HG03521 (cell line): ENCODE measurements at regions not wholly inside any gene's neighbourhood (a gene's known extent, or its start where the extent isn't known, plus 50 kb on each side); places are given as distances from the start of the nearest gene placed in this dataset.

Experiments
- ATAC-seq: cut with Tn5 transposase; IDR thresholded peaks from one replicate; pipeline ENCODE4 v1.9.1; 2021; ENCODE audit warnings: mild to moderate bottlenecking, moderate library complexity; ENCODE audit not compliant: unreplicated experiment

GRCh38 chr3:28799084-28799483, 450.5 kb upstream of the AZI2 start:
- no peak for ATAC-seq

DNA sequence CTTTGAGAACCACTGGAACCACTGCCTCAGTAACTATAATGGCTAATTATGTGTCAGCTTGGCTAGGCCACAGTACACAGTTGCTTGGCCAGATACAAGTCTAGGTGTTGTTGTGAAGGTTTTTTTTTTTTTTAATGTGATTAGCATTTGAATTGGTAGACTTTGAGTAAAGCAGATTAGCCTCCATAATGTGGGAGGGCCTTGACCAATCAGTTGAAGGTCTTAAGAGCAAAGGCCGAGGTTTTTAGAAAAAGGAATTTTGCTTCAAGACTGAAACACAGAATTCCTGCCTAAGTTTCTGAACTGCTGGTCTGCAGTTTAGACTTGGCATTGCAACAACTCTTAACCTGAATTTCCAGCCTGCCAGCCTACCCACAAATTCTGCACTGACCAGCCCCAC, 451.6 kb upstream of the AZI2 start:
- no peak for ATAC-seq

GRCh38 chr3:28808068-28808467, 459.4 kb upstream of the AZI2 start:
- ATAC-seq, result no peak

- no peak for ATAC-seq
Observed at GRCh38 chr3:28816017-28816416, 464.9 kb upstream of the RBMS3 start.

GRCh38 chr3:28824316-28824715, 456.6 kb upstream of the RBMS3 start:
- no peak for ATAC-seq

DNA sequence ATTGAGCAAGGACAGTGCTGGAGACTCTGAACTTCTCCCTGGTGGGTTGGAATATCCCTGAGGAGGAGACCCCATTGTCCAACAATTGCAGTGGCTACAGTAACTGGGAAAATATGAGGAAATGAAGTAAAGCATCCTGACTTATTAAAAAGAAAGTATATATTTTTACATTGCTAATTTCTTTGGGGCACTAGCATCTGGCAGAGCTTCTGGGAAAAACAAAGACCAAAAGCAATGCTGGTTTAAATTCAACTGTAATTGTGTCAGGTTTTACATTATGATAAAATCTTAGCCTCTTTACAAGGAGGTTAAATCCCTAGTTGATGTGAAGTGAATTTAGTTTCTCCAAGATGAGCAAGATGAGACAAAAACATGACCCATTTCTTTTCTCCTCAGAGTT, 454.0 kb upstream of the RBMS3 start:
- no peak for ATAC-seq

GRCh38 chr3:28835249-28835648, 445.6 kb upstream of the RBMS3 start:
- no peak for ATAC-seq

- no peak for ATAC-seq
Observed at GRCh38 chr3:28835751-28836150, 445.1 kb upstream of the RBMS3 start.

DNA sequence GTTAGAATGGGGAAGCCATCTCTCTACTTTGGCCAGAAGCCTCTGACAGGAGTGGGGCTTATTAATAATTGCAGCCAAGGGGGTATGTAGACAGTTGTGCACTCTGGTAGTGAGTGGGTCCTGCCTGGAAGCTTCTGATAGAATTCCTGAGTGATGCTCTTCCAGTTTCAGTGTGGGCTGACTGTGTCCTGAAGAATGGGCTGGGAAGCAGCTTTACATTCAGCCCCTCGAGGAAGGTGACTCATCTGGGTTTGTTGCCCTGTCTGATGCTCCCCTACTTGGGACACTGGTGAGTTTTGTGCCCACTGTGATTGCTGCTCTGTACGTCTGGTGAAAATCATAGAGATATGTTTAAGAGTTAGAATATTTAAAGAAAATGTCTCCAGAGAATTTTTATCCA, 444.7 kb upstream of the RBMS3 start:
- no peak for ATAC-seq

GRCh38 chr3:28840976-28841376, 439.9 kb upstream of the RBMS3 start:
- peak; percentile 64 for ATAC-seq

- ATAC-seq, result no peak
Observed at GRCh38 chr3:28841441-28841840, 439.4 kb upstream of the RBMS3 start.

DNA sequence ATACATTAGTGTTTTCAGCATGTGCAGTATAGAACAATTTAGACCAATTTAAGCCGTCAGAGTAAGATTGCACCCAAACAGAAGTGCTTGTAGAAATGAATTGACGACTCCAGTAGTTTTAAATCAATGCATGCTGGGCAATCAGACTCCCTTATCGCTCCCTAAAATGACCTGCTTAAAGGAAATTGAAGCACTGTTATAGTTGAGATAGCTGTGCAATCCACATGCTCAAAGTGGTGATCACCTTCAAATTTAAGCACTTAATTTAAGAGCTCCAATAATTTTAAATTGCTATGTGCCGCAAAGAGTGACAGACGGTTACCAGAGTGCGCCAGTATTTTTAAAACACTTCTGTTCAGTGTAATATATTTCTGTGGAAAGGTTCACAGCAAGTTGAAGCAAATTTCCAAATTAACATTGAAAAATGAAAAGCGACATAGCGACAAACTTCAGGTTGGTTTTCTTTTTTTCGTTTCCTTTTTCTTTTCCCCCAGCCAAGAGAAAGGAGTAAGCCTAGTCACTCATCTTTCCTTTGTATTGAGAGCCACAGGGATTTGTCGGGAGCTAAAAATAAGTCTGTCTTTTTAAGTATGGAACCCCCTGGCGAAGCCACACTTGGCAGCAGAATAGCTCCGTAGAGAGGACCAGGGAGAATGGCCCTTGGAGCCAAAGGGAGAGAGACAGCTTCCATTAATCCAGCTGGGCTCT, 436.4 kb upstream of the RBMS3 start:
- ATAC-seq, result no peak

GRCh38 chr3:28845006-28845324, 435.9 kb upstream of the RBMS3 start:
- ATAC-seq, result no peak

DNA sequence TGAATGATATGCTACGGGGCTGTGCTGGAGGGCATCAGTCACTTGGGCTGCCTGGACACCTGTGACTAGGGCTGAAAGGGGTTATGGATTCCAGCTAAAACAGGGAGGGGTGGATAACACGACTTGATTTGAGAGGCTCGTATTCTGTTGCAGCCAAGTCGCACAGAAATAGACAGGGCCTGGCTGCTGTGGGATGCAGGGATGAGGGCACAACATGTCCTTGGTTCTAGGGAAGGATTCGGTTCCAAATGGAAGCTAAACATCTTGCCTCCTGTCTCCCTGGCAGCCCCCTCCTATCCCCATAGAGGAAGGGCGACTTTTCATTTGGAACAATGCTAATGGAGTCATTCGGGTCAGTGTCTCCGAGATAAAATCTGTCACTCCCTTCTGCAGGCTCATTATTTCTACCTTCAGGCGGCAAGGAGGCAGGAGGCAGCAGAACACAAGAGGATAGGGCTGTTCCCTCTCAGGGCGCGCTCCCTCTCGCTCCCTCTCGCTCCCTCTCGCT, 433.8 kb upstream of the RBMS3 start:
- no peak for ATAC-seq

- ATAC-seq, result no peak
Observed at GRCh38 chr3:28847736-28848135, 433.1 kb upstream of the RBMS3 start.

DNA sequence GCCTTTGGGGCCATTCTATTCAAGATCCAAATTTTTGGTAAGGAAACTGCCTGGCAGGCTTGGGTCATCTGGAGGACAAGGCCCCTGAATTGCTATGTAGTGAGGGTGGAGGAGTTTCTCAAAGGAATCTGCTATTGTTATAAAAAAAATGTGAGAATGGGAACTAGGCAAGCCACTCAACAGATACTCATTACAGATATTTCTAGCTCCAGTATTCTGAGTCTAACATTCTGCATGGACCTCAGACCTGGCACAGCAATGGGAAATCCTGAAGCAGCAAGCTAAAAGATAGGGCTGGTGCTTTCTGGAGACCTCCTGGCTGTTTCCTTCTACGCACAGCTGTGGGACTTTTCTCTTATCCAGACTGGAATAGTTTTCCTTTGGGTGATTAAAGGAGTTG, 430.7 kb upstream of the RBMS3 start:
- no peak for ATAC-seq

DNA sequence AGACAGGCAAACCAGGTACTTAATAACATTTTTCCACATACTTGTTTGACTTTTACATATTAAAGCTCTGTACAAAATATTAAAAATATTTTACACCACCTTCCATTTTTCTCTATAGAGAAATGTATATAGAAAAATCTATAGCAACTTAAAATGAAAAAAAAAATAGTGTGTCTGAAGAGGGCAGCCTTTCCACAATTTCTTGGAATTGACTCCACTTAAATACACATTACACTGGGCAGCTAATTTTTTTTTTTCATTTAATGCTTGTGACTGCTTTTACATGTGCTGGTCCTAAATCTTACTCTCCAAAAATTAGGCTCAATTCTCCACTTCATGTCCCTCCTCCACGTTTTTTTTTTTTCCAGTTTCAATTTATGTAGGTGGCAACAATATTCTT, 427.0 kb upstream of the RBMS3 start:
- ATAC-seq, result no peak

DNA sequence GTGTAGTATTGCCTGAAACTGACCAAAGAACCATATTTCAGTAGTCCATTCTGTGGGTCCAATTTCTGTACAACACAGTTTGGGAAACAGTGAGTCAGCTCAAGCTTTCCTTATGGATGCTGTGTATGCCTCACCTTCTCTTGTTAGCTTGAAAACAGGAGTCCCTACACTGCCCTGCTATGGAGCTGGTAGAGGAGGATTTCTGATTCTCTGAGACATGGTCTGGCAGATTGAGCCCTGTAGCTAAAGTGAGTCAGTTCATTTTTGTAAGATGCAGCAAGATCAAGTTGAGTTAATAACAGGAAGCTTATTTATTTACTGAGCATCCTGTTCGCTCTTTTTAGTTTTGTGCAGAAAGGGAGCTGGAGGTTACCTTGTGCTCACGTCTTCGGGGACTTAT, 424.1 kb upstream of the RBMS3 start:
- no peak for ATAC-seq

- ATAC-seq, result no peak
Observed at GRCh38 chr3:28859897-28860296, 421.0 kb upstream of the RBMS3 start.

DNA sequence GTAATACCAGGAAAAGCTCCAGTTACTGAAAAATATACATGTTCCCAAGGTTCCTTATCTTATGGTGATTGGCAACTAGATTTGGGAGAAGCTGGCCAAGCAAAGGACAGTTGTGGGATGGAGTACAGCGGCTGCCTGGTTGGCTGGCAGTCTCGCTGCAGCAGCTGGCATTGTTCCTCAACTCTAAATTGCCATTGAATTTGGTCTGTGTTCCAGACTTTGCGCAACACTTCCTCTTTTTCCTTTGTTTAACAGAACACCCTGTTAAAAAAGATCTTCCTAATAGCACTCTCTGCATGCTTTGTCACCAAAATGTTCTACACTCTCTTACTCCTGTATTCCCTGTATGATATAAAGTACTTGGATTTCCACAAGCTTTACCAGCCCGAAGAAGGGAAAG, 420.6 kb upstream of the RBMS3 start:
- no peak for ATAC-seq

DNA sequence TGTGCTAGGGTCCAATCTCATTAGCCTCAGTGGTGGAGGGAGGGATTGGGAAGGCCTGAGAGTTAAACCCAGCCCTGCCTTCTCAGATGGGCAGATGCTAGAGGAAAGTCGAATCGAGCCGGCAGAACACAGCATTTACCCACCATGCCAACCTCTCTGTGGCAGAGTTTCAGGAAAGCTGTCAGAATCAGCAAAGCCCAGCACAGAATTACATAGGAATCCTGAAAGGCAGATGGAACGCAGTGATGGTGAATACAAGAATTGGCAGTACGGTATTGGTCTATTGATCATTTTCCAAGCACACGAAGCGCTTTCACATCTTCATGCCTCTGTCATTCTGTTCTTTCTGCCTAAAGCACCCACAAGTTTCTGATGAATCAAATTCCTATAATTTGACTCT, 417.7 kb upstream of the RBMS3 start:
- no peak for ATAC-seq

DNA sequence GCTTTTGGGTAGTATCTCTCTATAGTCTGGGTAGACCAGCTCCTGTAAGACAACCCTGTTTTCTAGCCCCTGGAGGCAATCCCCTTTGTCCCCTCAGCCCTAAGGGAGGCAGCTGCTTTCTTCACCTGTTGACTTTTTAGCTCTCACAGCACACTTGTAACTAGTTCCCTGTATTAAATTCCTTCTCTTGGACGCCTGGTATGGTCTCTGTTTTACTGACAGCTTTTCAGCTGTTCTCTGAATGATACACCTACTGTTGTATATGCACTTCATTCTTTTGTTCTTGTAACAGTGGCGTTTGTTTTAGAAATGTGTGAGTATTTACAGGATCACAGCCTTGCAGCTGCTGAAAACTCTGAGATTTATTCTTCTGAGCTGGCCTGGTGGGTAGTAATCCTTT, 413.0 kb upstream of the RBMS3 start:
- no peak for ATAC-seq

DNA sequence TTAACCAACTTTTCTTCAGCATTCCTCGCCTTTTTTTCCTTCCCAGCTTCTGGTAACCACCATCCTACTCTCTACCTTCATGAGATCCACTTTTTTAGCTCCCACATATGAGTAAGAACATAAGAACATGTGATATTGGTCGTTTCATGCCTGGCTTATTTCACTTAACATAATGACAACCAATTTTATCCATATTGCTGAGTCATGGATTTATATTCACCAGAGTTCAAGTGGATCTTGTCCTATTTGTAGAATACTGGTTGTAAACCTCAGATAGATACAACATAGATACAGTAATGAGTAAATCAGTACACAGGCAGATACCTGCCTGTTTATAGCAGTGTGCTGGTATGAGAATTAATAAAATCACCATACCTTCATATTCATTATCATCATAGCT, 412.0 kb upstream of the RBMS3 start:
- ATAC-seq, result no peak
